HepG2 (cell line): ENCODE measurements at regions not wholly inside any gene's neighbourhood (a gene's known extent, or its start where the extent isn't known, plus 50 kb on each side); places are given as distances from the start of the nearest gene placed in this dataset.

Experiments
- BHLHE40 ChIP-seq: IDR thresholded peaks from 2 replicates; pipeline ENCODE4 v1.6.1; 2011; ENCODE audit warnings: low read length, improper control_type of control experiment
- BORCS8-MEF2B ChIP-seq: sonication (generic); formaldehyde crosslinking; IDR thresholded peaks from 2 replicates; pipeline ENCODE4 v1.8.0; 2022; ENCODE audit warnings: mild to moderate bottlenecking, missing genetic modification reagents
- CEBPG ChIP-seq: IDR thresholded peaks from 2 replicates; pipeline ENCODE4 v1.6.1; 2016
- FOXJ3 ChIP-seq: sonication (generic); formaldehyde crosslinking; IDR thresholded peaks from 2 replicates; pipeline ENCODE4 v1.4.0; 2020; ENCODE audit warnings: missing genetic modification reagents, mild to moderate bottlenecking, borderline replicate concordance
- KDM5A ChIP-seq: fragments of 200-600 bp; sonication (generic); IDR thresholded peaks from 2 replicates; pipeline ENCODE4 v1.7.0; 2018; ENCODE audit warnings: antibody characterized with exemption, mild to moderate bottlenecking, low read length, borderline replicate concordance
- POLR2G ChIP-seq: fragments of 200-400 bp; formaldehyde crosslinking; IDR thresholded peaks from 2 replicates; pipeline ENCODE4 v1.6.1; 2018; ENCODE audit warnings: mild to moderate bottlenecking, low read depth, low read length, moderate library complexity
- PPARG ChIP-seq: conservative IDR thresholded peaks from 2 replicates; pipeline ENCODE4 v1.6.1; 2016; ENCODE audit warnings: missing biosample characterization, missing genetic modification reagents
- RBAK ChIP-seq: sonication (generic); formaldehyde crosslinking; IDR thresholded peaks from 2 replicates; pipeline ENCODE4 v1.5.1; 2020; ENCODE audit warnings: mild to moderate bottlenecking, missing genetic modification reagents
- SP5 ChIP-seq: IDR thresholded peaks from 2 replicates; pipeline ENCODE4 v1.6.1; 2016; ENCODE audit warnings: low read depth, borderline replicate concordance
- TBL1XR1 ChIP-seq: fragments of 150-350 bp; IDR thresholded peaks from 2 replicates; pipeline ENCODE4 v1.6.1; 2014; ENCODE audit warnings: borderline replicate concordance, low read length; ENCODE audit not compliant: partially characterized antibody
- ZKSCAN8 ChIP-seq: IDR thresholded peaks from 2 replicates; pipeline ENCODE4 v1.6.1; 2016; ENCODE audit warnings: borderline replicate concordance, missing genetic modification reagents, missing compliant biosample characterization
- ZNF24 ChIP-seq: fragments of 450-650 bp; IDR thresholded peaks from 2 replicates; pipeline ENCODE4 v1.6.1; 2017; ENCODE audit warnings: antibody characterized with exemption, mild to moderate bottlenecking
- ZNF614 ChIP-seq: IDR thresholded peaks from 2 replicates; pipeline ENCODE4 v1.6.1; 2018; ENCODE audit warnings: missing biosample characterization, missing genetic modification reagents, inconsistent platforms, borderline replicate concordance
- ZNF737 ChIP-seq: sonication (generic); formaldehyde crosslinking; IDR thresholded peaks from 2 replicates; pipeline ENCODE4 v1.5.0; 2020; ENCODE audit warnings: missing genetic modification reagents, mild to moderate bottlenecking, borderline replicate concordance
- ZNF776 ChIP-seq: sonication (generic); formaldehyde crosslinking; IDR thresholded peaks from 2 replicates; pipeline ENCODE4 v1.4.0; 2020; ENCODE audit warnings: mild to moderate bottlenecking, missing genetic modification reagents
- TF ChIP-seq, protein P1 (sequence below): sonication (generic); formaldehyde crosslinking; IDR thresholded peaks from 2 replicates; pipeline ENCODE4 v1.4.0; 2020; ENCODE audit warnings: missing genetic modification reagents, borderline replicate concordance
- TF ChIP-seq, protein P2 (sequence below), 2 experiments: sonication (generic) in 1 of 2; formaldehyde crosslinking in 1 of 2; IDR thresholded peaks; 2 replicates each; pipeline versions ENCODE4 v1.4.0 to v1.6.1; 2018 to 2020; ENCODE audit warnings: missing genetic modification reagents in 2 of 2, borderline replicate concordance in 1 of 2, low read depth in 1 of 2, mild to moderate bottlenecking in 1 of 2, missing biosample characterization in 1 of 2
- TF ChIP-seq, protein P3 (sequence below): sonication (generic); formaldehyde crosslinking; IDR thresholded peaks from 2 replicates; pipeline ENCODE4; 2020; ENCODE audit warnings: missing genetic modification reagents, mild to moderate bottlenecking, borderline replicate concordance
- TF ChIP-seq, protein P4 (sequence below): sonication (generic); formaldehyde crosslinking; IDR thresholded peaks from 2 replicates; pipeline ENCODE4 v1.5.1; 2020; ENCODE audit warnings: mild to moderate bottlenecking, missing genetic modification reagents

DNA sequence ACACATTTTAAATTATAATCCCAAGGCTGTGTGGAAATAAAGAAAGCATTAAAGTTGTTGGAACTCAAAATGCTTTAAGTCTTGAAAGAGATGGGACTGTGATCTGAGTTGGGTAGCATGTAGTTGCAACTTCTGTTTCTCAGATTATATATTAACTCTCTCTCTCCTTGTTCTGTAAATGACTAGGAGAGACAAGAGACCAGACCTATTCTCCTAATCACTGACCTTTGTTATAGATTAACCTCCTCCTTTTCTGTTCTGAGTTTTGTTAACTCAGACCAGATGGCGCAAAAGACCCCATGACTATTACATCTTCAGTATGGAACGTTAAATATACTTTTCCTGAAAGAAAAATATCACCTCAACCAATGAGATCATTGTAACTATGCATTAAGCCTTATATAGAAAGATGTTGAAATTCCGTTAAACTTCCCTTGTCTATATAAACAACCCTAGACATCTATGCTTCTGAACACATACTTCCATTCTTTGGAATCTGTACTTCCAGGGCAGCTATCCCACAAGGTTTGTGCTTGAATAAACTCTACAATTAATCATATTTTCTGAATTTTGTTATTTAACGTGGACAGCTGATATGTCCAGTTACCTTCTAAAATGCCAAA is 143.5 kb upstream of the TRIM24 start (continued):
- TF ChIP-seq, protein P1, sequence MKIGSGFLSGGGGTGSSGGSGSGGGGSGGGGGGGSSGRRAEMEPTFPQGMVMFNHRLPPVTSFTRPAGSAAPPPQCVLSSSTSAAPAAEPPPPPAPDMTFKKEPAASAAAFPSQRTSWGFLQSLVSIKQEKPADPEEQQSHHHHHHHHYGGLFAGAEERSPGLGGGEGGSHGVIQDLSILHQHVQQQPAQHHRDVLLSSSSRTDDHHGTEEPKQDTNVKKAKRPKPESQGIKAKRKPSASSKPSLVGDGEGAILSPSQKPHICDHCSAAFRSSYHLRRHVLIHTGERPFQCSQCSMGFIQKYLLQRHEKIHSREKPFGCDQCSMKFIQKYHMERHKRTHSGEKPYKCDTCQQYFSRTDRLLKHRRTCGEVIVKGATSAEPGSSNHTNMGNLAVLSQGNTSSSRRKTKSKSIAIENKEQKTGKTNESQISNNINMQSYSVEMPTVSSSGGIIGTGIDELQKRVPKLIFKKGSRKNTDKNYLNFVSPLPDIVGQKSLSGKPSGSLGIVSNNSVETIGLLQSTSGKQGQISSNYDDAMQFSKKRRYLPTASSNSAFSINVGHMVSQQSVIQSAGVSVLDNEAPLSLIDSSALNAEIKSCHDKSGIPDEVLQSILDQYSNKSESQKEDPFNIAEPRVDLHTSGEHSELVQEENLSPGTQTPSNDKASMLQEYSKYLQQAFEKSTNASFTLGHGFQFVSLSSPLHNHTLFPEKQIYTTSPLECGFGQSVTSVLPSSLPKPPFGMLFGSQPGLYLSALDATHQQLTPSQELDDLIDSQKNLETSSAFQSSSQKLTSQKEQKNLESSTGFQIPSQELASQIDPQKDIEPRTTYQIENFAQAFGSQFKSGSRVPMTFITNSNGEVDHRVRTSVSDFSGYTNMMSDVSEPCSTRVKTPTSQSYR (CRISPR knock-in tag): no peak
- peak; percentile 58; the same call in 1 of the 2 replicates for TF ChIP-seq ZKSCAN8 (CRISPR knock-in tag)
- TF ChIP-seq TBL1XR1: peak; percentile 77
- TF ChIP-seq, protein P2, sequence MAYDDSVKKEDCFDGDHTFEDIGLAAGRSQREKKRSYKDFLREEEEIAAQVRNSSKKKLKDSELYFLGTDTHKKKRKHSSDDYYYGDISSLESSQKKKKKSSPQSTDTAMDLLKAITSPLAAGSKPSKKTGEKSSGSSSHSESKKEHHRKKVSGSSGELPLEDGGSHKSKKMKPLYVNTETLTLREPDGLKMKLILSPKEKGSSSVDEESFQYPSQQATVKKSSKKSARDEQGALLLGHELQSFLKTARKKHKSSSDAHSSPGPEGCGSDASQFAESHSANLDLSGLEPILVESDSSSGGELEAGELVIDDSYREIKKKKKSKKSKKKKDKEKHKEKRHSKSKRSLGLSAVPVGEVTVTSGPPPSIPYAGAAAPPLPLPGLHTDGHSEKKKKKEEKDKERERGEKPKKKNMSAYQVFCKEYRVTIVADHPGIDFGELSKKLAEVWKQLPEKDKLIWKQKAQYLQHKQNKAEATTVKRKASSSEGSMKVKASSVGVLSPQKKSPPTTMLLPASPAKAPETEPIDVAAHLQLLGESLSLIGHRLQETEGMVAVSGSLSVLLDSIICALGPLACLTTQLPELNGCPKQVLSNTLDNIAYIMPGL (CRISPR knock-in tag; IDR thresholded peaks at IDR 0.05; ENCODE audit: borderline replicate concordance in 1 of 2, low read depth in 1 of 2): peak; percentile 15 to 56; a peak in 1 of 4 replicates
- no peak for TF ChIP-seq RBAK (CRISPR knock-in tag)
- TF ChIP-seq BHLHE40: no peak
- TF ChIP-seq ZNF614 (CRISPR knock-in tag): peak; percentile 34; the same call in 1 of the 2 replicates
- peak; percentile 94 for TF ChIP-seq PPARG (CRISPR knock-in tag)
- TF ChIP-seq ZNF24: peak; percentile 63; the same call in 1 of the 2 replicates
- no peak for TF ChIP-seq BORCS8-MEF2B (CRISPR knock-in tag)
- peak; percentile 90 for TF ChIP-seq FOXJ3 (CRISPR knock-in tag)
- TF ChIP-seq, protein P3, sequence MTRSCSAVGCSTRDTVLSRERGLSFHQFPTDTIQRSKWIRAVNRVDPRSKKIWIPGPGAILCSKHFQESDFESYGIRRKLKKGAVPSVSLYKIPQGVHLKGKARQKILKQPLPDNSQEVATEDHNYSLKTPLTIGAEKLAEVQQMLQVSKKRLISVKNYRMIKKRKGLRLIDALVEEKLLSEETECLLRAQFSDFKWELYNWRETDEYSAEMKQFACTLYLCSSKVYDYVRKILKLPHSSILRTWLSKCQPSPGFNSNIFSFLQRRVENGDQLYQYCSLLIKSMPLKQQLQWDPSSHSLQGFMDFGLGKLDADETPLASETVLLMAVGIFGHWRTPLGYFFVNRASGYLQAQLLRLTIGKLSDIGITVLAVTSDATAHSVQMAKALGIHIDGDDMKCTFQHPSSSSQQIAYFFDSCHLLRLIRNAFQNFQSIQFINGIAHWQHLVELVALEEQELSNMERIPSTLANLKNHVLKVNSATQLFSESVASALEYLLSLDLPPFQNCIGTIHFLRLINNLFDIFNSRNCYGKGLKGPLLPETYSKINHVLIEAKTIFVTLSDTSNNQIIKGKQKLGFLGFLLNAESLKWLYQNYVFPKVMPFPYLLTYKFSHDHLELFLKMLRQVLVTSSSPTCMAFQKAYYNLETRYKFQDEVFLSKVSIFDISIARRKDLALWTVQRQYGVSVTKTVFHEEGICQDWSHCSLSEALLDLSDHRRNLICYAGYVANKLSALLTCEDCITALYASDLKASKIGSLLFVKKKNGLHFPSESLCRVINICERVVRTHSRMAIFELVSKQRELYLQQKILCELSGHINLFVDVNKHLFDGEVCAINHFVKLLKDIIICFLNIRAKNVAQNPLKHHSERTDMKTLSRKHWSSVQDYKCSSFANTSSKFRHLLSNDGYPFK: no peak
- peak; percentile 84 for TF ChIP-seq CEBPG
- peak; percentile 76 for TF ChIP-seq POLR2G
- TF ChIP-seq KDM5A: no peak
- TF ChIP-seq SP5 (CRISPR knock-in tag): no peak
- no peak for TF ChIP-seq ZNF776 (CRISPR knock-in tag)
- TF ChIP-seq, protein P4, sequence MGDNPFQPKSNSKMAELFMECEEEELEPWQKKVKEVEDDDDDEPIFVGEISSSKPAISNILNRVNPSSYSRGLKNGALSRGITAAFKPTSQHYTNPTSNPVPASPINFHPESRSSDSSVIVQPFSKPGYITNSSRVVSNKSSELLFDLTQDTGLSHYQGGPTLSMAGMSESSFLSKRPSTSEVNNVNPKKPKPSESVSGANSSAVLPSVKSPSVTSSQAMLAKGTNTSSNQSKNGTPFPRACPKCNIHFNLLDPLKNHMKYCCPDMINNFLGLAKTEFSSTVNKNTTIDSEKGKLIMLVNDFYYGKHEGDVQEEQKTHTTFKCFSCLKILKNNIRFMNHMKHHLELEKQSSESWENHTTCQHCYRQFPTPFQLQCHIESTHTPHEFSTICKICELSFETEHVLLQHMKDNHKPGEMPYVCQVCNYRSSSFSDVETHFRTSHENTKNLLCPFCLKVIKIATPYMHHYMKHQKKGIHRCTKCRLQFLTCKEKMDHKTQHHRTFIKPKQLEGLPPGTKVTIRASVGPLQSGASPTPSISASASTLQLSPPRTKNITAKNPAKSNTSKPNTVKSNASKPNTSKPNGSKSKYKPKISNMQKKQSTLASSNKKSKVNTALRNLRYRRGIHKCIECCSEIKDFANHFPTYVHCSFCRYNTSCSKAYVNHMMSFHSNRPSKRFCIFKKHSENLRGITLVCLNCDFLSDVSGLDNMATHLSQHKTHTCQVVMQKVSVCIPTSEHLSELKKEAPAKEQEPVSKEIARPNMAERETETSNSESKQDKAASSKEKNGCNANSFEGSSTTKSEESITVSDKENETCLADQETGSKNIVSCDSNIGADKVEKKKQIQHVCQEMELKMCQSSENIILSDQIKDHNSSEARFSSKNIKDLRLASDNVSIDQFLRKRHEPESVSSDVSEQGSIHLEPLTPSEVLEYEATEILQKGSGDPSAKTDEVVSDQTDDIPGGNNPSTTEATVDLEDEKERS (CRISPR knock-in tag): peak; percentile 66; the same call in 1 of the 2 replicates
- TF ChIP-seq ZNF737 (CRISPR knock-in tag): no peak
